ENCODE measurements at regions not wholly inside any gene's neighbourhood (a gene's known extent, or its start where the extent isn't known, plus 50 kb on each side); places are given as distances from the start of the nearest gene placed in this dataset.
"Not testable (repeated sequence)": the region's sequence is repeated elsewhere in the genome, so short reads cannot be mapped to it uniquely, and the experiment has no call there.

DNA sequence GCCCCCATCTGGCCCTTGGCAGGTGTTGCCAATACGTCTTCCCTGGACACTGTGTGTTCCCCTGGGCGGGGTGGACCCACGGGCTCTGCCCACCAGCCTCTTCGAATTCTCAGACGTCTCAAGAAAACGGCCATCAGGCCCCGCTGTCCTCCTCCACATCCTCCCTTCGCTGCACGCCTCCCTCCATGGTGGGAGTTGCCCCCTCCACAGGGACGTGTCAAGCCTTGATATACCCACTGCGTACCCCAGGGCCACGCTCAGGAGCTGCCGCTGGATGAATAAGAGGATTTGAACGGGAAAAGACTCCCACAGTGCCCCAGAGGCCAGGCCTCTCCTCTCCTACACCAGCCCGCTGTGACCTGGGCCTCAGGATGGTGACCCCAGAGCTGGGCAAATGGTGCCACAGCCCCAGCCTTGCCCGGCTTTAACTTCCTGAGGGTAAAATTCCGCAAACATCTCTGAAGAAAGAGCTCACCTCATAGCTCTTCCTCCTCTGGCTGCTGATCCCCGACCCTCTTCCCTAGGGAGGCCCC is 399.3 kb upstream of the MYT1L start:
- DNase-seq: no peak

DNA sequence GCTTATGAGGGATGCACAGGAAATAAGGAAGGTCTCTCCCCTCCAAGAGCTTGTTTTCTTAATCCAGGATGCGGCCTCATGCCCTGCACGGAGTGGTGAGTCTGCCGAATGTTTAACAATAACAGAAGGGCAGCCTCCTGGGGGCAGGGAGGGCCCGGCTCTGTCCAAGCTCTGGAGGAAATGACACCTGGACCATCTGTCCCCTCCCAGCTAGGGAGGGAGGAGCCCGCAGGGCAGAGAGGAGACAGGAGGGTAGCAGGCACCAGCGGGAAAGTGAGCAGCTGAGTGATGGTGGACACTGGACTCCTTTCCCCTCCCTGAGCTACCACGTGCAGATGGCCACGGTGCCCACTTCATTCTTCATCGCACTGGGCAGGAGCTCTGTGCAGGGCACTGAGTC is 398.2 kb upstream of the MYT1L start:
- DNase-seq: no peak

DNA sequence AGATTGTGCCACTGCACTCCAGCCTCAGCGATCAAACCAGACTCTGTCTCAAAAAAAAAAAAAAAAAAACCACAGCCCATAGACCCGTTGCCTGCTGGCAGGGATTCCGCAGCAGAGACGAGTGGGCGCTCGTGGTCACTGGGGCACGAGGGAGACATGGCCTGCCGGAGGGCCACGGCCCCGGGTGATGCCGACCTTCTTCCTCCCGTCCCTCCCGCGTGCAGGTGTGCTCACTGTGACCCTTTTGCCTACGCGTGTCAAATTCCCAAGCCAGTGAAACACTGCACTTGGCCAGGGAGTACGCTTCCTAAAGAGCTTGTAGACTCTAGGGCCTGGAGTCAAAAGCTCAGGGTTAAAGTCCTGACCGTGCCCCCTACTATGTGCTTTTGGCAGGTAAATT is 397.6 kb upstream of the MYT1L start:
- DNase-seq: no peak

DNA sequence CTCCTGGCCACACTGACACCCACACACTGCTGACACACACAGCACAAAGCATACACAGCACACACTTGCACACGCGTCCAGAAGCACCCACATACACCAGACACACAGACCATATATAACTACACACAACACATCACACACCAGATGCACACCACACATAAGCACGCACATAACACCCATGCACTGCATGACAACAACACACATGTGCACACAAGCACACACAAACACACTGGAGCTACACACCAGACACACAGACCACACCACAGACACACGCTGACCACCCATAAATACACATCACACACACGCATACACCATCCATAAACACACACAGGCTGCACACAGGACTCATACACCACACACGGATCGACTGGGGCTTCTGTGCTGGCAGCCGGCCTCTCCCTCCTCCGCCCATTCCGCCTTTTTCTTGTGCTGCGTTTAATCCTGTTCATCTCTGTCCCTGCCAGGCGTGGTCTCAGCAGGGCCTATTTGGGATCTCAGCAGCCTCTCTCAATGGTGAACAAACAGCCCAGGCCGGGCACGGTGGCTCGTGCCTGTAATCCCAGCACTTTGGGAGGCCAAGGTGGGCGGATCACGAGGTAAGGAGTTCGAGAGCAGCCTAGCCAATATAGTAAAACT is 396.9 kb upstream of the MYT1L start:
- DNase-seq: no peak

DNA sequence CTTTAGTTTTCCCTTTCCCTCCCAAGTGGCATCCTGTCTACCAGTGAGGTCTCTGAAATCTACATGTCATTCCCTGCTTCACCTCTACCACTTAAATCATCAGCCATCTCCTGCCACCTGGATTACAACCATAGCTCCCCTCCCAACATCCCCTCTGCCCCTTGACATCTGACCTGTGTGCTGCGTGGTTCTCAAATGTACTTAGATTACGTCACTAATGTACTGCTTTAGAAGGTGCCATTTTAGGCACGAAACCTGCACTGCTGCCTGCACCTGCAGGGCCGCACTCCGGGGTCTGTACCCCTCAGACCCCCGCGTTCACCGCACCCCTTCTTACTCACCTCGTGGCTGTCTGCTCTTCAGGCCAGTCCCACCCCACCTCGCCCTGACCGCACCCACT is 395.1 kb upstream of the MYT1L start:
- no peak for DNase-seq

DNA sequence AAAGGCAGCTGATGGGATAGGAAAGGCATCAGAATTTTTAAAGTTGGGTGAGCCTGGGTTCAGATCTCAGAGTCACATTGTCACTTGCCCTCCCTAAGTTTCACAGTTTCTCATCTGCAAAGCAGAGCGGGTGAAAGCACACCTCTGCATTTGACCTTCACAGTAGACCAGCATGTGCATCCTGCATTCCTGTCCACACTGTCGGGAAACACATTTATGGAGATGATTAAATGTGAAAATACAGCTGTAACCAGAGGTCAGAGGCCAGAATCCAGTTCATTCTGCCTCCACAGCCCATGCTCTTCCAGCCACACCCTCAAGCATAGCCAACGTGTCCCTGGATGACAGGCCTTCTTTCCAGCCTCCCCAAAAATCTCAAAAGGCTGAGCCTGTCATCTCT is 392.0 kb upstream of the MYT1L start:
- no peak for DNase-seq

DNA sequence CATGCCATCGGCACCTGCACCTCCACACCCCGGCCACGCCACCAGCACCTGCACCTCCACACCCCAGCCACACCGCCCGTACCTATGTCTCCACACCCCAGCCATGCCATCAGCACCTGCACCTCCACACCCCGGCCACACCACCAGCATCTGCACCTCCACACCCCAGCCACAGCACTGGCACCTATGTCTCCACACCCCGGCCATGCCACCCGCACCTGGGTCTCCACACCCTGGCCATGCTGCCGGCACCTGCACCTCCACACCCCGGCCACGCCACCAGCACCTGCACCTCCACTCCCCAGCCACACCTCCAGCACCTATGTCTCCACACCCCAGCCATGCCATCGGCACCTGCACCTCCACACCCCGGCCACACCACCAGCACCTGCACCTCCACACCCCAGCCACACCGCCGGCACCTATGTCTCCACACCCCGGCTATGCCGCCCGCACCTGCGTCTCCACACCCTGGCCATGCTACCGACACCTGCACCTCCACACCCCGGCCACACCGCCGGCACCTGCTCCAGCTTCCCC is 390.3 kb upstream of the MYT1L start:
- no peak for DNase-seq

DNA sequence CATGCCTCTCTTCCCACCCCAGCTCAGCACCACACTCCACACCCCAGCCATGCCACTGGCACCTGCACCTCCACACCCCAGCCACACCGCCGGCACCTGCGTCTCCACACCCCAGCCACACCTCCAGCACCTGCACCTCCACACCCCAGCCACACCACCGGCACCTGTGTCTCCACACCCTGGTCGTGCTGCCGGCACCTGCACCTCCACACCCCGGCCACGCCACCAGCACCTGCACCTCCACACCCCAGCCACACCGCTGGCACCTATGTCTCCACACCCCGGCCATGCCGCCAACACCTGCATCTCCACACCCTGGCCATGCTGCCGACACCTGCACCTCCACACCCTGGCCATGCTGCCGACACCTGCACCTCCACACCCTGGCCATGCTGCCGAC is 389.7 kb upstream of the MYT1L start:
- DNase-seq: not testable (repeated sequence)

DNA sequence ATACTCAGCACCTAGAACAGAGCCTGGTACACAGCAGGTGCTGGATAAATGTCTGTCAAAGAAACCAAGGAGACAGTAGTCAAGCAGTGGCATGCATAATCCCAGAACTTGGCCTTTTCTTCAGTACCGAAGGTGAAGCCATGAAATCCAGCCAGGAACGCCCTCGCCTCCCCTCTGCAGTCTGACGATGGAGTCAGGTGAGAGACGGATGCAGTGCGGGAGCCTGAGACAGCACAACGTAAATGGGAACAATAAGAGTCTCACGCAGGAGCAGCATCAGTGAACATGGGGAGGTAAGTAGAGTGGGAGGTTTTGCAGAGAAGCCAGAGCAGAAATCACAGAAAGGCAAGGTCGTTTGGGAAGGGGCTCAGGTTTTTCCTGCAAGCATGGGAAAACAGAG is 389.3 kb upstream of the MYT1L start:
- no peak for DNase-seq

DNA sequence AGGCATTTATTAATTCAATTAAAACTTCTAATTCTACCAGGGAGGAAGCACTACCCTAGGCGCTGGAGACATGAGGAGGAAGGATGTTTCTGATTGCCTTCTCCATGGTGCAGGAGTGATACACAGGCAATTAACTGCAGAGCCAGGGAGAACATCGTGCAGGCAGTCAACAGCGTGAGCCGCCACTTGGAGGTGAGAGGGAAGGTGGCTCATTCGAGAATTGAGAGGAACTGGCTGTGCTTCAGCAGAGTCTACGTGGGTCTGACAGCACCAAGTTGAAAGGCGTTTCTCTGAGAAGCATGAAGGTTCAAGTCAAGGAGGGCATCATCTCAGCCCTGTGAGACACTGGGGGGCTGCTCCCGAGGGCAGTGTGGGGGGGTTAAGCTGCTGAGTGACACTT is 388.7 kb upstream of the MYT1L start:
- DNase-seq: no peak

DNA sequence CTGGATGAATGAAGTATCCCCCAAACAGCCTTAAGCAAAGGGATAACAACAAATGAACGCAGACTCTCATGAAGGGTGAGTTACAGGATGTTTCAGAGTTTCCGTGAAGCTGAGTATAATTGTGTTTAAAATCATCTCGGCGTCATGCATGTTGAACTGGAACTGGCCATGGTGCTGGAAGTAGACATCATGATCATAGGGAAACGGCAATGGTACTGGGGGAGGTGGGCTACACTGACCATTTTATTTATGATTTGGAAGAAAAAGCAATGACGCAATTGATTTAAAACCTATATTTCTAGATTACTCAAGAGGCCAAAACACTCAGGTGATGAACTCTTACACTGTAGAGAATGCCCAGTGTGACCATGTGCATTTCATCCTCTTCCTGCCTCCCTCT is 387.9 kb upstream of the MYT1L start:
- DNase-seq: no peak

DNA sequence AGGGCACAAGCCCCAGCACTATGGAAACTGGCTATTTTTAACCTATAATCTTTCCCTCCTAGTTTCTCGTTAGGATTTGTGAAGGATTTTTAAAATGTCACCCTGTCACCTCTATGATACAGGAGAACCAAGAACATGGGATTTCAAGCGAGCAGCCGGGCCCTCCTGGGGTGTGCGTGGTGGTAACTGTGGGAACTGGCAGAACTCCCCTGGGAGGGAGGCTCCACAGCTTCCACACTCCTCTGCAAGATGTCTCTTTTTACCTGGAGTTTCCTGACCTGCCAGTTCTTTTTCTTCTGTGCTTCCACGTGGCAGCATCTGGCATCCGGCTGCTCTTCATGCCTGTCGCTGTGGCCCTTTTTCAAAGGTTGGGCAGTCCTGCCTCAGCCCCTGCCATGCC is 386.3 kb upstream of the MYT1L start:
- no peak for DNase-seq

DNA sequence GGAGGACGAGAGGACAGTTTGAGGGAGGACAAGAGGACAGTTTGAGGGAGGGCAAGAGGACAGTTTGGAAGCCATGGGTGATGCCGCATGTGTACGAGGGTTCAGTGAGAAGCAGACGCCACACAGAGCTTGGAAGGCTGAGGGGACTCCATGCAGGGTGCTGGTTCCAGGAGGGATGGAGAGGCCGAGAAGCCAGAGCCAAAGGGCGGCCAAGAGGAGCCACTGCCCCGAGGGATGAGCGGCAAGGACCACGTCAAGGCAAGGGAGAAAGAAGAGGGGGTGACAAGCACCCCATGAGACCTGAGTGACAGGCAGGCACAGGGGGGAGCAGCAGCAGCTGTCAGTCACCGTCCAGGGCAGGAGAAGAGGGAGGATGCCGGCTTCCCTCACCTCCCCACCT is 385.7 kb upstream of the MYT1L start:
- DNase-seq: no peak

DNA sequence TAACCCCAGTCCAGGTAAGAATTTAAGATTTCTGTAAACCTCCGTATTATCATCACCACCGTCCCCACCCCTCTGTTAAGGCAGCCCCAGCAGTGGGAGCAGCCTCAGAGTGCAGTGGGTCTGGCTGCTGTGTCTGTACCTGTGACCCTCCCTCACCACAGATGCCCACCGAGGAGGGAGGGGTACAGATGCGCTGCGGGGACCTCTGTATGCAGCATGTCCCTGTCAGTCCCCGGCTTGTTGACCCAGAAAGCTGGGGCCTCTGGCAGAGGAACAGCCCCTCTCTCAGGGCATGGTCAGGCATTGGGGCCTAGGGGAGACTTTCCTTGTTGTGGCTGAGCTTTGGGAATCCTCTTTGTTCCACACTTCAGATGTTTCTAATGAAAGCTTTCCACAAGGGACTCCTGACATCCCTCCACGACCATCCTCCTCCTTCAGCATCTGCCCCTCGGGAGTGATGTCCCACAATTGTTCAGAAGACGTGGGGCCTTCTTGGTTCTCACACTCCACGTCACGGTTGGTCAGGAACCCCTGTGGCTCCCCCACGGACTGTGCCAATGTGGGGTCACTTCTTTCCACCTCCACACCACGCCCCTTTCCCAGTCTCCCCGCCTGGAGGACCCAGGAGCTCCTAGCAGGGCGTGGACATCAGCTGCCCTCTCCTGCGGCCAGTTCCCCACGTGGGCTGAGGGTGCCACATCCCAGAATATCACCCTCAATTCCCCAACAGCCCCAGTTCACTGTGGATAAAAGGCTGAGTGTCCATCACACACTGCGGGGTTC is 384.2 kb upstream of the MYT1L start:
- DNase-seq: no peak

DNA sequence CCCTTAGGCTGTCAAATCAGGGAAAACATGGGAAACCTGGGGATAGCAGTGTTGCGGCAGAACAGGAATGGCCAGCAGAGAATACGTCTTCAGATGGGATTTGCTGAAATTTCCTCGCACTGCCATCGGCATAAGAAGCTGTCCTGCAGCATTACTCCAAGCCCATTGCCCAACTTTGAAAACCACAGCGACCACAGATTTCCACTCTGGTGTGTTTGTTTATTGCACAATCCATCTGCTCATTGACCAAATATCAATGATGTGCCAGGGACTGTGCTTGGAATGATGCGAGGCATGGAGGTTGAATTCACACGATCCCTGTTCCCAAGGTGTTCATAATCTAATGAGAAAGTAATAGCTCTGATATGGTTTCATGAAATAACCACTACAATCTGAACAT is 383.3 kb upstream of the MYT1L start:
- no peak for DNase-seq

DNA sequence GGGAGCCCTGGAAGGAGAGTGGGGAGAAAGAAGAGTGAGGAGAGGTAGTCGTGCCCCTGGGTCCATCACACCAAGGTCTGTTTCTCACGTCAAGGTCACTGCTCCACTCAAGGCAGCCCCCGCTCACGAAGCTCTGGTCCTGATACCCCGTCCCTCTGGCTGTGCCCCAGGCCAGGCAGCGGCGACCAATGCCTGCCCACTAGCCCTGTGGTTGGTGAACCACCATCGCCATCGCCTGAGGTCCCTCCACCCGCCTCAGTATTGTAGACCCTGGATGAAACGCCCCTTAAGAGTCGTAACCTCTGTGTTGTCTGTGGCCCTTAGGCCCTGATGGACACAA is 378.3 kb upstream of the MYT1L start:
- no peak for DNase-seq

DNA sequence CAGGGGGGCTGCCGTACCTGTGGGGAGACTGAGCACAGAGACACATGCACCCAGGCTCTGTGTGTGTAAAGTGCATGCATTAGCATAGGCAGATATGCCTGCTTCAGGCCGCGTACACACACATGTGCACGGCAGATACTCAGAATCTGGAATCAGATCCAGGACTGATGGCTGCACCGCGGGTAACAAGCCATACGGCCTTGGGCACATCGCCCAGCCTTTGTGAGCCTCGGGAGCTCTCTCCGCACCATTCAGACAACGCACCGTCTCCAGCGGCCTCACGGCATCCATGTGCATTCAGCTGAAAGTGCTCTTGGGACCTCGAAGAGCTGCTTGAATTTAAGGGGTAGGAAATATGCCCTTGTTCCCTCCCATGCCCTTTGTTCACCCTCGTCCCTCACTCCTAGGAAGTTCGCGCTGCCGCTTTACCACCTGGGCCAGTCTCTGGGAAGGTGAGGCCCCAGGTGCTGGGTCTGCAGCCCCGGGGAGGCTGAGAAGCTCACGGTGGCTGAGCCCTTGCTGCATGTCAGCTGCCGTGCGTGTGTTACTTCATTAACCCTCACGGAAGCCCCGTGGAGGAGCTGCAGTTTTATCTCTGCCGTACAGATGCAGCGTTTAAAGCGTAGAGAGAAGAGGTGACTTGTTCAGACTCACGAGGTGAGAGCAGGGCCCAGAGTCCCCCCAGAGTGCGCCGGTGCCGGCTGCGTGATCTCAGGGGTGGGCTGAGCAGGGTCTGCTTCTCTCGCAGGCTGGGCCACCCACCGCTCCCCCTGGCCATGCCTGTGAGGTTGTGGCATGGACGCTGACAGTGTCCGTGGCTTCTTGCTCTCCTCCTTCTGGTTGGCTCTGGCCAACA is 377.7 kb upstream of the MYT1L start:
- no peak for DNase-seq

DNA sequence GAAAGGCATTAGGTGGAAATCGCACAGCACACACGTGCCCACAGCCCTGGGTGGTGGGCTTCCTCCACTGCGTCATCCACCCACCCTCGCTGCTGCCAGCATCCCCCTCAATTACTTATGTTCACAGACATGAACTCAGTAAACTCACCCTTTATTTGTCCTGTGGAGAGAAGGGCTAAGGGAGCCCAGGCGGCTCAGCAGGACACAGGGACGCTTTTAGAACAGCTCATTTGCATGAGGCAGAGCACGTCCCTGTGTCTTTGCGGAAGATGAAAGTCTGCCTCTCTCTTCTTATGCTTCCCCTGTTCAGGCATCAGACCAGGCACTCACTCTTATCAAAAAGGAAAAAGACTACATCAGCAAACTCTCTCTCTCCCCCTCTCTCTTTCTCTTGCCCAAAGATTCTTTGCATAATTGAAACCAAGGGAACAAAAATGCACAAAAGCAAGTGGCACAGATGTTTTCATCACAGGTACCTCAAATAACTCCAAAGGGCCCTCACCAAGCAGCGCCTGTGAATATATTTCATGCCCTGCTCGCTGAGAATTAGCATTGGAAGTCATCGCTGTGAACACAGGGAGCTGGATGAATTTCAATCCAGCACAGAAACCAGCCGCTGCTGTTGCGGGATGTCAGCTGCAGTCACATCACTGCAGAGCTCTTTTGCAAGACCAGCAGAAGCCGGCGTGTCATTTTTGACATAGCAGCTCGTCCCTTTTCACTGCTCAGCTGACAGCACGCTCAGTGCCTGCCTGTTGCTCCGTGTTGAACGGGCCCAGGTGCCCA is 376.3 kb upstream of the MYT1L start:
- no peak for DNase-seq

DNA sequence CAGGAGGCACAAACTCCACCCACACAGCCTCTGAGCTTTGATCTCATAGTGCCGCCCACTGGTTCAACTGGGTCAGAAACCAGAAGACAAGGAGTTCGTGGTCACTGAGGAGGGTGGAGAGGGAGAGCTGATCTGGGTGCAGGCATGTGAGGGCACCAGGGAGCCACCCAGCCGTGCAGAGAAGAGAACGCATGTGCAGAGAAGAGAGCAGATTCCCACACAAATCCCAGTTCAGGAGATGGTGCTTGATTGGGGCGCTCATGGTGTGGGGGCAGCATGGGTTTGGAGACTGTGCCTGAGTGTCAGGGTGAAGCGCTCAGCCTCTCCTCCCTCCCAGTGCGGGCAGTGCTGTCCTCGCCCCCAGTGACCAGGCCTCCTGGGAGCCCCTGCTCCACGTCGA is 375.2 kb upstream of the MYT1L start:
- no peak for DNase-seq

DNA sequence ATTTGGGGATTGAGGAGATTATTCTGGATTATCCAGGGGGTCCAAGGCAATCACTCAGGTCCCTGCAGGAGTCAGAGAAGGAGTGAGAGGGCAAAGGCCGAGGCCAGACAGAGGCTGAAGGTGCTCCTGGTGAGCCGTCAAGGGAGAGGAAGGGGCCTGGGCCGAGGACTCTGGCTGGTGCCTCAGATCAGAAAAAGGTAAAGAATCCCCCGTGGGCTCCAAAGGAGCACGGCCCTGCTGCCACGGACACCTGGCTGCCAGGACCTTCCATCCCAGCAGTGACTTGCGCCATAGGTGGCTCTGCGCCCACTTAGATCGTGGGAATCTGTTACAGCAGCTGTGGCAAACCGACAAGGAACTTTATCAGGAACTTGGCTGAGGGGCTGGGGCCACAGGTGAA is 374.8 kb upstream of the MYT1L start:
- DNase-seq: no peak

DNA sequence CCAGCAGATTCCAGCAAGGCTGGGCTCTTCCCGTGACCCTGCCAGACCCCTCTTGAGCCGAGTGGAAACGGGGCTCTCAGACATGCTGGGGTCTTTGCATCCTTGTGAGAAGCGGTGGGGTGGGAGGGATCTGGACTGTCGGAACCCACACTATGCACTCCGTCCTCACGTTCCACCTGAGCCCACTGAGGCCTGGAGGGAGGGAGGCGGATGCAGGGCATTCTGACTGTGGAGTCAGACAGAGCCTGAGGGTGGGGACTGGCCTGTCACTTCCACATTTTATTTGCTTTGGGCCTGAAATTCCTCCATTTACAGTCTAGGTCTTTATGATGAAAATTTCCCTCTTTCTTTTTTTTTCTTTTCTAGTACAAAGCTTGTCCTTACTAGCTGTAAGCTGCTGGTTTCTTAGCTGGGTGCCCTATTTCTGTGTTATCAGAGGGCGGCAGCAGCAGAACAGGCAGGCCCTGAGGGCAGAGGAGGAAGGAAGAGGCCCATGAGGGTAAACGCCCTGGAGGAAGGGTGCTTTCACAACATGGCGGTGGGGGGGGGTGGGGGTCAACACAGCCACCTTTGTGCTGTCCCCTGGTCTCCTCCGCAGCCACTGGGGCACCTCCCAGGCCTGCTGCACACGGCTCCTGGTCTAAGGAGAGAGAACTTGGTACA is 373.5 kb upstream of the MYT1L start:
- no peak for DNase-seq

DNA sequence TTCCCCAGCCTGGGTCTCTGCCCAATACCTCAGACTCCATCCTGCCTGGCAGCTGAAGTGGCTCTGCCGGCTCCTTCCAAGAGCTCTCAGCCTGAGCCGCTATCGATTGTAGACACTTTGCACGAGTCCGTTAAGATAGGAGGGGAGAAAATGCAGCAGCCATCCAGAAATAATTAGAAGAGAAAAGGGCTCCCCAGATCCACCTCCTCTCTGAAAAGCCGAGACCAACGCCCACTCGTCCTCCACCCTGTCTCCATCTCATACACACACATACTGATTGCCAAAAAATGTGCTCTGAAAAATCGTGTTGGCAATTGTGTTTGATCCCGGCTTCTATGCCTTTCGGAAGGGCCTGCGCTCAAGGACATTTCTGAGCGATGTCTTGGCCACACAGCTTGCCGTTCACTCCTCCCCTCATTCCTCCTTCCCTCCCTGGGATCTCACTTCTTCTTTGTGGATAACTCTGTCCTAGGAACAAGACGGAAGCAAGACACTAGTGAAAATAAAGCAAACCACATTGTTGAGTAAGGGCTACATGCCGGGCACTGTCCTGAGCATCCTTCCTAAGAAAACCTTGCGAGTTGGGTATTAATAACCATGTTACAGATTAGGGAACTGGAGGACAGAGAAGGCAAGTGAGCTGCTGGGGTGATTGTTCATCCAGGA is 372.8 kb upstream of the MYT1L start:
- no peak for DNase-seq

All from activated CD4-positive, alpha-beta T cell treated with anti-CD3 and anti-CD28 coated beads, Interleukin-10, Interleukin-2, amounts not matched to agents 100 ng/mL and 50 ng/mL, durations not matched to agents 16 hours and 8 hours (primary cell).